ENCODE measurements at regions not wholly inside any gene's neighbourhood (a gene's known extent, or its start where the extent isn't known, plus 50 kb on each side); places are given as distances from the start of the nearest gene placed in this dataset.

DNA sequence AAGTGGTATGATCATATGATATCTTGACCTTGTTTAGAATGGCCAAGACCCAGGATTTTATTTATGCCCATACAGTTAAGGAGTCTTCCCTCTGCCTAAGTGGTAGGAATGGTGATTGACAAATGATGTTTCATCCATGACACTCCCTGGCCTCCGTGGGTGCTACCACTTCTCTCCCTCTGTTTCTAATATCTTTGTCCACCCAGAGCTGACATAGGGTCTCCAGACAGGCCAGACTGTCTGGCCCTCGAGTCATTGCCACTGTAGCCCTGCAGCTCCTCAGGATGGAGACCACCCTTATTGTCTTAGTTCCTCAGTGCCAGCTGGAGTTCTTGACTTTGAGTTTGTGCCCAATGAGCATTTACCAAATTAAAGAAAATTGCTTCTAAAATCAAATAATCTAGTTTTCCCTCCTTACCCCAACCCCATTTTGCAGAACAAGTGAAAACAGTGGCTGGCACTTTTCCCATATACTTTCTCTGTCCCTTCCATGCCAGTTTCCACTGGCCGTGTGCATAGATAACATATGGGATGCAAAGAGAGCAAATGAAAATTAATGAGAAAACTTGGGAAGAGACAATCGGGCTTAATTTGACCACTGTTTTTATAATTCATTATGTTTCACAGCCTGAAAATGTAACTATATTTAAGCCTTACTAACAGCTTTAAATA is 235.7 kb downstream of the NSG2 start:
- H3K4me1 ChIP-seq (ENCODE audit: control insufficient read depth, insufficient read depth, low read length), result no peaks in the 10 kb centered on the region
- no peak overlapping the region for H3K4me3 ChIP-seq (ENCODE audit: low read depth, low read length)
- H3K36me3 ChIP-seq (ENCODE audit: control insufficient read depth, insufficient read depth, low read length), result no peaks in the 10 kb centered on the region
- no peak overlapping the region for H3K9ac ChIP-seq (ENCODE audit: low read depth, low read length)
- H3K27me3 ChIP-seq (ENCODE audit: control insufficient read depth, insufficient read depth, low read length), result no peaks in the 10 kb centered on the region
- H3K9me3 ChIP-seq (ENCODE audit: control insufficient read depth, insufficient read depth, low read length), result no peaks in the 10 kb centered on the region

- Histone ChIP-seq H3K27me3 (ENCODE audit: control insufficient read depth, insufficient read depth, low read length) (no peaks in the 10 kb centered on the region), H3K4me3 (ENCODE audit: low read depth, low read length) (no peak overlapping the region), H3K4me1 (ENCODE audit: control insufficient read depth, insufficient read depth, low read length) (no peaks in the 10 kb centered on the region), H3K9ac (ENCODE audit: low read depth, low read length) (no peak overlapping the region), H3K9me3 (ENCODE audit: control insufficient read depth, insufficient read depth, low read length) (no peaks in the 10 kb centered on the region), H3K36me3 (ENCODE audit: control insufficient read depth, insufficient read depth, low read length) (no peaks in the 10 kb centered on the region)
Measured at GRCh38 chr5:174281855-174282254, 236.3 kb downstream of the NSG2 start.

GRCh38 chr5:174282391-174282790 is 236.9 kb downstream of the NSG2 start:
- H3K36me3 ChIP-seq (ENCODE audit: control insufficient read depth, insufficient read depth, low read length), result no peaks in the 10 kb centered on the region
- no peaks in the 10 kb centered on the region for H3K9me3 ChIP-seq (ENCODE audit: control insufficient read depth, insufficient read depth, low read length)
- no peaks in the 10 kb centered on the region for H3K4me1 ChIP-seq (ENCODE audit: control insufficient read depth, insufficient read depth, low read length)
- H3K27me3 ChIP-seq (ENCODE audit: control insufficient read depth, insufficient read depth, low read length), result no peaks in the 10 kb centered on the region
- H3K9ac ChIP-seq (ENCODE audit: low read depth, low read length), result no peak overlapping the region
- H3K4me3 ChIP-seq (ENCODE audit: low read depth, low read length), result no peak overlapping the region

DNA sequence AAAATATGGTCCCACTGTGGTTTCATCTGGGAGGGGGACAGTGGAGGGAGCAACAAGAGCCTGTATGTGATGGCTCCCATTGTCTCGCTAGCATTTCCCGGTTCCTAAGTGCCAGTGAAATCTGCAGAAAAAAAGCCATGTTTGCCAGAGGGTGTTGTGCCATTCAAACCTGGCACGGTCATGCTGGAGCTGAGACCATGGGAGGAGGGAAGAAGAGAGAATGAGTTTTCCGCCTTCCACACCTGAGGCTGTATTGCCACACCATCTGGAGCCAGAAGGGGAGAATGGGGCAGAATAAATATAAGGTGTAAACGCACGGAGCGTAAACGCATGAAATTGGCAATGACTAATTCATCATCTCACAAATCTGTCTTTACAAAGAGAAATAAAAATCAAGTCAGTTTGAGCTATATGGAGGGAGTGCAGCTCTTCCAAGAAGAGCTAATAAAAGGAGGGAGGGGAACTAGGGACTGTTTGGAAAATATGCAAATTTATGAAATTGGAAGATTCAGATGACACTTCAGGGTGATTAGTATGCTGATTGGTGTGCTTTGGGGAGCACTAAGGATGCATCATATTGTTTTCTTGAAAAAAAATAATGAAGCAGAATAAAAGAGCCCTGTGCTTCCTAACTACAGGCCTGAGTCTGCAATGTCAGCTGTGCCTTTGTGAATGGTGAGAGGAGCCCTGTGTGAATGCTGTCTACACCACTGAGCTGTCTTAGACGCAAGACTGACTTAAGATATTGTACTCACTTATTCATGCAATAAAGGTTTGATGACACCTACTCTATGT is 237.9 kb downstream of the NSG2 start:
- Histone ChIP-seq H3K9me3 (ENCODE audit: control insufficient read depth, insufficient read depth, low read length) (no peaks in the 10 kb centered on the region), H3K4me3 (ENCODE audit: low read depth, low read length) (no peak overlapping the region), H3K4me1 (ENCODE audit: control insufficient read depth, insufficient read depth, low read length) (no peaks in the 10 kb centered on the region), H3K36me3 (ENCODE audit: control insufficient read depth, insufficient read depth, low read length) (no peaks in the 10 kb centered on the region), H3K9ac (ENCODE audit: low read depth, low read length) (no peak overlapping the region), H3K27me3 (ENCODE audit: control insufficient read depth, insufficient read depth, low read length) (no peaks in the 10 kb centered on the region)

GRCh38 chr5:174284873-174285272 is 239.4 kb downstream of the NSG2 start:
- Histone ChIP-seq H3K9ac (ENCODE audit: low read depth, low read length) (no peak overlapping the region), H3K9me3 (ENCODE audit: control insufficient read depth, insufficient read depth, low read length) (no peaks in the 10 kb centered on the region), H3K4me1 (ENCODE audit: control insufficient read depth, insufficient read depth, low read length) (no peaks in the 10 kb centered on the region), H3K36me3 (ENCODE audit: control insufficient read depth, insufficient read depth, low read length) (no peaks in the 10 kb centered on the region), H3K4me3 (ENCODE audit: low read depth, low read length) (no peak overlapping the region), H3K27me3 (ENCODE audit: control insufficient read depth, insufficient read depth, low read length) (no peaks in the 10 kb centered on the region)

DNA sequence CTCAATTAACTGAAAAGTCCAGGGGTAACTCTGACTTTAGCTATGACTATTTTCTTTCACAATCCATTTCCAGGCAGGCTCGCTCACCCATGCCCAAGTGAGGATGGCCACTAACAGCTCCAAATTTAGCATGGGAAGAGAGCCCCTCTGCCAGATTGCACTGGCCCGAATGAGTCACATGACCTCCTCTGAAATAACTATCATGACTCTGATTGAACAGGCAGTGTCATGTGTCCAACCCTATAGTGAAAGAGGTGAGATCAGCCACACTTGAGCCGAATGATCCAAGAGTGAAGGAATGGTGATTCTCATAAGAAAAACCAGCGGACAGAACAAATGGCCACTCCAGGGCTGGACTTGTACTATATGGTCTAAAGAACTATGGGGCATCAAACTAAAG is 242.3 kb downstream of the NSG2 start:
- H3K4me1 ChIP-seq (ENCODE audit: control insufficient read depth, insufficient read depth, low read length), result no peaks in the 10 kb centered on the region
- no peaks in the 10 kb centered on the region for H3K36me3 ChIP-seq (ENCODE audit: control insufficient read depth, insufficient read depth, low read length)
- no peak overlapping the region for H3K9ac ChIP-seq (ENCODE audit: low read depth, low read length)
- H3K9me3 ChIP-seq (ENCODE audit: control insufficient read depth, insufficient read depth, low read length), result no peaks in the 10 kb centered on the region
- no peaks in the 10 kb centered on the region for H3K27me3 ChIP-seq (ENCODE audit: control insufficient read depth, insufficient read depth, low read length)
- no peak overlapping the region for H3K4me3 ChIP-seq (ENCODE audit: low read depth, low read length)

- Histone ChIP-seq H3K36me3 (ENCODE audit: control insufficient read depth, insufficient read depth, low read length) (no peaks in the 10 kb centered on the region), H3K4me3 (ENCODE audit: low read depth, low read length) (no peak overlapping the region), H3K9ac (ENCODE audit: low read depth, low read length) (no peak overlapping the region), H3K4me1 (ENCODE audit: control insufficient read depth, insufficient read depth, low read length) (no peaks in the 10 kb centered on the region), H3K9me3 (ENCODE audit: control insufficient read depth, insufficient read depth, low read length) (no peaks in the 10 kb centered on the region), H3K27me3 (ENCODE audit: control insufficient read depth, insufficient read depth, low read length) (no peaks in the 10 kb centered on the region)
Measured at GRCh38 chr5:174288439-174288838, 242.9 kb downstream of the NSG2 start.

DNA sequence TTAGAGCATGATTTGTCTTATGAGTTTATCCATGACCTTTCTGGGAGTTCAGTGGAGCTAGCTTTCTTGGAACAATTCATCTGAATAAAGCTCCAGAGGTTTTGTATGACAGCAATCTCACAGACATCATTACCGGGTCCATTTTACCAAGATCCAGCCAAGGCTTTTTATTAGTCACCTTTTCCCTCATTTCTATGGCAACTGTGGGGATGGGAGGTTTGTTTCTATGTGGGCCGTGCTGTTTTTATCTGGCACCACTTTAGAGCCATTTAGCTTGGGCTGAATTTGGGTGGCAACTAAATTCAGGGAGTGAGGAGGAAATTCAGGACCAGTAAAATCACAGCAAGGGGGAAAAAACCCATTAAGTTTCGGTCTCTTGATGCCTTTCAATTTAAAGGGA is 245.7 kb downstream of the NSG2 start:
- no peak overlapping the region for H3K4me3 ChIP-seq (ENCODE audit: low read depth, low read length)
- no peaks in the 10 kb centered on the region for H3K9me3 ChIP-seq (ENCODE audit: control insufficient read depth, insufficient read depth, low read length)
- H3K4me1 ChIP-seq (ENCODE audit: control insufficient read depth, insufficient read depth, low read length), result no peaks in the 10 kb centered on the region
- H3K9ac ChIP-seq (ENCODE audit: low read depth, low read length), result no peak overlapping the region
- H3K27me3 ChIP-seq (ENCODE audit: control insufficient read depth, insufficient read depth, low read length), result no peaks in the 10 kb centered on the region
- no peaks in the 10 kb centered on the region for H3K36me3 ChIP-seq (ENCODE audit: control insufficient read depth, insufficient read depth, low read length)

DNA sequence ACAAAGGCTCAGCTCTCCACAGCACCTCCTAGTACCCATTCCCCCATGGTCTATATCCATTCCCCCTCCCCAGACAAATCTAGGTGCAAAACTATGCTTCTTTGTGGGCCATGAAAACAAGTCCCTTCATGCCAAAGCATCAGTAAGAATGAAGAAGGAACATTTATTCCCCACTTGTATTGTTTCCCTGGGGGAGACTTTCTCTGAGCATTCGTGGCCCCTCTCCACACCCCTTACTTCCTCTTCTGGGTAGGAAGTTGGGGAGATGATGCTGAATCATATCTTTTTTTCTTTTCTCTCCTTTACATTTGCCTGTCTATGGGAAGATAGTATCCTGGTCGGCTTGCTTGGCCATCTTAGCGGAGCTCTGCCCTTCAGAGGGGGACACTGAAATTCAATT is 246.8 kb downstream of the NSG2 start:
- no peaks in the 10 kb centered on the region for H3K27me3 ChIP-seq (ENCODE audit: control insufficient read depth, insufficient read depth, low read length)
- H3K9ac ChIP-seq (ENCODE audit: low read depth, low read length), result no peak overlapping the region
- no peak overlapping the region for H3K4me3 ChIP-seq (ENCODE audit: low read depth, low read length)
- no peaks in the 10 kb centered on the region for H3K4me1 ChIP-seq (ENCODE audit: control insufficient read depth, insufficient read depth, low read length)
- H3K9me3 ChIP-seq (ENCODE audit: control insufficient read depth, insufficient read depth, low read length), result no peaks in the 10 kb centered on the region
- no peaks in the 10 kb centered on the region for H3K36me3 ChIP-seq (ENCODE audit: control insufficient read depth, insufficient read depth, low read length)

DNA sequence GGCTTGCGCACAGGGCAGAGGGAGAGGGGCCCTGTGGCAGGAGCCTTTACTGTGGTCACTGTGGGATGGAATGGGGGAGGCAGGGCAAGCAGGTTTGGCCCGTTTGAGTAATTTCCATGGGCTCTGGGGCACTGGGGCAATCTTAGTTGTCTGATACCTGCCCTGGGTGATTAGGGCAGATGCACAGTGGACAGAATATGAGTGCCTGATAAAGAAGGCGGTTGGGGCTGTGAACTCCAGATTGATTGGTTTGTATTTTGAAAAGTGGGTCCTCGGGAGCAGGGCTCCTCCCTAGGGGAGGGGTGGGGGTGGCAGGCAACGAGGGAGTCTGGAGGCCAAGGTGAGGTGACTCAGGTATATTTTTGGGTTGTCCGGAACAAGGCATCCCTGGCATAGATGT is 247.5 kb downstream of the NSG2 start:
- Histone ChIP-seq H3K9ac (ENCODE audit: low read depth, low read length) (no peak overlapping the region), H3K4me1 (ENCODE audit: control insufficient read depth, insufficient read depth, low read length) (no peaks in the 10 kb centered on the region), H3K4me3 (ENCODE audit: low read depth, low read length) (no peak overlapping the region)

GRCh38 chr5:174293481-174293880 is 248.0 kb downstream of the NSG2 start:
- Histone ChIP-seq H3K27me3 (ENCODE audit: control insufficient read depth, insufficient read depth, low read length) (no peaks in the 10 kb centered on the region), H3K4me1 (ENCODE audit: control insufficient read depth, insufficient read depth, low read length) (no peaks in the 10 kb centered on the region), H3K9me3 (ENCODE audit: control insufficient read depth, insufficient read depth, low read length) (no peaks in the 10 kb centered on the region), H3K36me3 (ENCODE audit: control insufficient read depth, insufficient read depth, low read length) (no peaks in the 10 kb centered on the region), H3K9ac (ENCODE audit: low read depth, low read length) (no peak overlapping the region), H3K4me3 (ENCODE audit: low read depth, low read length) (no peak overlapping the region)

More for the DNA sequence above, 247.5 kb downstream of the NSG2 start:
- H3K9me3 ChIP-seq (ENCODE audit: control insufficient read depth, insufficient read depth, low read length), result no peaks in the 10 kb centered on the region
- no peaks in the 10 kb centered on the region for H3K36me3 ChIP-seq (ENCODE audit: control insufficient read depth, insufficient read depth, low read length)
- no peaks in the 10 kb centered on the region for H3K27me3 ChIP-seq (ENCODE audit: control insufficient read depth, insufficient read depth, low read length)

- no peaks in the 10 kb centered on the region for H3K9me3 ChIP-seq (ENCODE audit: control insufficient read depth, insufficient read depth, low read length)
- H3K9ac ChIP-seq (ENCODE audit: low read depth, low read length), result no peak overlapping the region
Measured at GRCh38 chr5:174294891-174295620, 249.6 kb downstream of the NSG2 start.

More at GRCh38 chr5:174294891-174295620, 249.6 kb downstream of the NSG2 start:
- Histone ChIP-seq H3K4me1 (ENCODE audit: control insufficient read depth, insufficient read depth, low read length) (no peaks in the 10 kb centered on the region), H3K36me3 (ENCODE audit: control insufficient read depth, insufficient read depth, low read length) (no peaks in the 10 kb centered on the region), H3K4me3 (ENCODE audit: low read depth, low read length) (no peak overlapping the region), H3K27me3 (ENCODE audit: control insufficient read depth, insufficient read depth, low read length) (no peaks in the 10 kb centered on the region)

Measured in iPS-15b (cell line).